Neural progenitor cell (in vitro differentiated cells): ENCODE measurements at regions not wholly inside any gene's neighbourhood (a gene's known extent, or its start where the extent isn't known, plus 50 kb on each side); places are given as distances from the start of the nearest gene placed in this dataset.

Experiments used
- EZH2phosphoT487 ChIP-seq: fragments of 200-600 bp; sonication (generic); IDR thresholded peaks from 2 replicates; pipeline ENCODE4 v1.6.1; 2017; ENCODE audit warnings: antibody characterized with exemption
- TF ChIP-seq, protein P1 (sequence below): fragments of 200-600 bp; sonication (generic); IDR thresholded peaks from 2 replicates; pipeline ENCODE4 v1.5.1; 2017; ENCODE audit warnings: antibody characterized with exemption, mild to moderate bottlenecking

DNA sequence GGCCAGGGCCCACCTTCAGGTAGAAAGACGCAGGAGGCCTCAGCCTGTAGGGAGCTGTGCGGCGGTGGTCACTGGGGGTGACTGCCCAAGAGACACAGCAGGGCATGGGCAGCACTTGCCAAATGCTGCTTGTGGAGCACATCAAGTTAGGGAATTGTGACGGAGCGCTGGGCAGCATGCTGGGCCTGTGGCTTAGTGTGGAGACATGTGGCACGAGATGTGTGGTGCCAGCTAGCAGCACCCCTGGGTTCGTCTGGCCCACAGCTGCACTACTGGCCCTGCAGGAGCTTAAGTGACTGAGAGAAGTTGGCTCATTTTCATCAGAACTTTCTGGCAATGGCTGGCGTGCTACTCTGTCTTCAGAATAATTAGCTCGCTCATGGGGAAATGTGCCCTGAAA, 213.1 kb upstream of the SYNDIG1 start:
- TF ChIP-seq, protein P1, sequence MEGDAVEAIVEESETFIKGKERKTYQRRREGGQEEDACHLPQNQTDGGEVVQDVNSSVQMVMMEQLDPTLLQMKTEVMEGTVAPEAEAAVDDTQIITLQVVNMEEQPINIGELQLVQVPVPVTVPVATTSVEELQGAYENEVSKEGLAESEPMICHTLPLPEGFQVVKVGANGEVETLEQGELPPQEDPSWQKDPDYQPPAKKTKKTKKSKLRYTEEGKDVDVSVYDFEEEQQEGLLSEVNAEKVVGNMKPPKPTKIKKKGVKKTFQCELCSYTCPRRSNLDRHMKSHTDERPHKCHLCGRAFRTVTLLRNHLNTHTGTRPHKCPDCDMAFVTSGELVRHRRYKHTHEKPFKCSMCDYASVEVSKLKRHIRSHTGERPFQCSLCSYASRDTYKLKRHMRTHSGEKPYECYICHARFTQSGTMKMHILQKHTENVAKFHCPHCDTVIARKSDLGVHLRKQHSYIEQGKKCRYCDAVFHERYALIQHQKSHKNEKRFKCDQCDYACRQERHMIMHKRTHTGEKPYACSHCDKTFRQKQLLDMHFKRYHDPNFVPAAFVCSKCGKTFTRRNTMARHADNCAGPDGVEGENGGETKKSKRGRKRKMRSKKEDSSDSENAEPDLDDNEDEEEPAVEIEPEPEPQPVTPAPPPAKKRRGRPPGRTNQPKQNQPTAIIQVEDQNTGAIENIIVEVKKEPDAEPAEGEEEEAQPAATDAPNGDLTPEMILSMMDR, result no peak
- no peak for TF ChIP-seq EZH2phosphoT487
